ENCODE measurements at regions not wholly inside any gene's neighbourhood (a gene's known extent, or its start where the extent isn't known, plus 50 kb on each side); places are given as distances from the start of the nearest gene placed in this dataset.

DNA sequence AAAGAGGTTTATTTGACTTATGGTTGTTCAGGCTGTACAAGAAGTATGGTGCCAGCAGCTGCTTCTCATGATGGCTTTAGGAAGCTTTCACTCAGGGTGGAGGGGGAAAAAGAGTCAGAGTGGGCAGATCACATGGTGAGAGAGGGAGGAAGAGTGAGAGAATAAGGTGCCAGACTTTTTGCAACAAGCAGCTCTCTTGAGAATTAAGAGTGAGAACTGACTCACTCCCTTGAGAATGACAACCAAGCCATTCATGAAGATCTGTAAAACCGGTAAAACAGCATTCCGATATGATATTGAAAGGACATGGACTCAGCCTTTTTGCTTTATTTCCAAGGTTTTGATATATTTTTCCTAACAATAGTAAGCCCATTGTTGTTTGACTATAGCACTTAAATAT, 501.2 kb downstream of the GALC start:
- TF ChIP-seq, protein P1, sequence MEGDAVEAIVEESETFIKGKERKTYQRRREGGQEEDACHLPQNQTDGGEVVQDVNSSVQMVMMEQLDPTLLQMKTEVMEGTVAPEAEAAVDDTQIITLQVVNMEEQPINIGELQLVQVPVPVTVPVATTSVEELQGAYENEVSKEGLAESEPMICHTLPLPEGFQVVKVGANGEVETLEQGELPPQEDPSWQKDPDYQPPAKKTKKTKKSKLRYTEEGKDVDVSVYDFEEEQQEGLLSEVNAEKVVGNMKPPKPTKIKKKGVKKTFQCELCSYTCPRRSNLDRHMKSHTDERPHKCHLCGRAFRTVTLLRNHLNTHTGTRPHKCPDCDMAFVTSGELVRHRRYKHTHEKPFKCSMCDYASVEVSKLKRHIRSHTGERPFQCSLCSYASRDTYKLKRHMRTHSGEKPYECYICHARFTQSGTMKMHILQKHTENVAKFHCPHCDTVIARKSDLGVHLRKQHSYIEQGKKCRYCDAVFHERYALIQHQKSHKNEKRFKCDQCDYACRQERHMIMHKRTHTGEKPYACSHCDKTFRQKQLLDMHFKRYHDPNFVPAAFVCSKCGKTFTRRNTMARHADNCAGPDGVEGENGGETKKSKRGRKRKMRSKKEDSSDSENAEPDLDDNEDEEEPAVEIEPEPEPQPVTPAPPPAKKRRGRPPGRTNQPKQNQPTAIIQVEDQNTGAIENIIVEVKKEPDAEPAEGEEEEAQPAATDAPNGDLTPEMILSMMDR (IDR thresholded peaks at IDR 0.05), result no peak
- TF ChIP-seq EZH2 (IDR thresholded peaks at IDR 0.05), result no peak

All from neural progenitor cell (in vitro differentiated cells).